ENCODE measurements at regions not wholly inside any gene's neighbourhood (a gene's known extent, or its start where the extent isn't known, plus 50 kb on each side); places are given as distances from the start of the nearest gene placed in this dataset.
"Not testable (repeated sequence)": the region's sequence is repeated elsewhere in the genome, so short reads cannot be mapped to it uniquely, and the experiment has no call there.

DNA sequence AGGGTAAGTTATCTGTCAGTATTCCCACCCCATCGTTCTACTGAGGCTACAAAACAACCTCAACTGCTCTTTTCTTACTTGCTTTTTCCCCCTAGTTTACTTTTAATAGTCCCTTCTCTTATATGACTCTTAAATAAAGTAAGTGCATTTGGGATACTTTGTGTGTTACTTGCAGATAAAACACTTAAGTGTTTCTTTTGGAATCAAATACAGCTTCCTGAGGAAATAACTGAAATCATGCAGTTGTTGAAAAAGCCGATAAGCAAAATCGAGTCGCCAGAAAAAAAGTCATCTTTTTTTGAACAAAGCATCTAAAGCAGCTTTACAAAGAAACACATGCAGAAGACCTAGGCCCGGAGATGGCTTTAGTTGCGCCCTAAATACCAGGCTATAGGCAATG, 53.5 kb upstream of the EPB41L4A start:
- no peak for DNase-seq

DNA sequence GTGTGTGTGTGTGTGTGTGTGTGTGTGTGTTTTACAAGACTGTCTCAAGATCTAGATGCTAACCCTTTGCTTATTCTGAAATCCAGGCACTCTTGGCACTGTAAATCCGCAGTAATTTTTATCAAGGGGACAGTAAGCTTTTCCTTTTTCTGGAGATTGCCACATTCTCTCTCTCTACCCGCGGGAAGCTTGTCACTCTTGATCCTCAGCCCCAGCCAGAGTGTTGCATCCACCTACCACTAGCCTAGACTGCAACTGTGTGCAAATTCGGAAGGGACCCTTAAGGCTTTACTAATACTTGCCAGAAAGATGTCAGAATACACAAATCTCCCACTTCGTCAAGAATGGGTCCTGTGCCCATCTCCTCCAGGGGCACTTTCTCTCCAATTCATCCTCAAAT, 54.9 kb upstream of the EPB41L4A start:
- DNase-seq, result no peak

- no peak for DNase-seq
Measured at GRCh38 chr5:112475747-112476365, 56.8 kb upstream of the EPB41L4A start.

DNA sequence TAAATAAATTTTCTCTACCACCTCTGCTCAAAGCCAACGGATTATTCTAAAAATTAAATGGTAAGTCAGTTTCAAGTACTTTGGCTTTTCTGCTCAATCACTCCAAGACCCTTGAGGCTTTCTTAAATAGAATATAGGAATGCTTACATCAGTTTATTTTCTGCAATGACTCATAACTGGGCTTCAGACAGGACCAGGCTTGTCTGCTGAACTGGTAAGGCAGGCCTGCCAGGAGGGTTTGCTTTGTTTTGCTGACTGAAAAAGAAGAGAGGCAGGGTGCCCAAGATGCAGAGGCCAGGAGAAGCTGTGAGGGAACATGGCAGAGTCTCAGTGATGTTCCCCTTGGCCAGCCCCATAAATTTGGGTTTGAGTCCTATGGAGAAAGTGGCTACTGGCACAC, 60.3 kb upstream of the EPB41L4A start:
- no peak for DNase-seq

- DNase-seq, result no peak
Measured at GRCh38 chr5:112480501-112480900, 61.4 kb upstream of the EPB41L4A start.

DNA sequence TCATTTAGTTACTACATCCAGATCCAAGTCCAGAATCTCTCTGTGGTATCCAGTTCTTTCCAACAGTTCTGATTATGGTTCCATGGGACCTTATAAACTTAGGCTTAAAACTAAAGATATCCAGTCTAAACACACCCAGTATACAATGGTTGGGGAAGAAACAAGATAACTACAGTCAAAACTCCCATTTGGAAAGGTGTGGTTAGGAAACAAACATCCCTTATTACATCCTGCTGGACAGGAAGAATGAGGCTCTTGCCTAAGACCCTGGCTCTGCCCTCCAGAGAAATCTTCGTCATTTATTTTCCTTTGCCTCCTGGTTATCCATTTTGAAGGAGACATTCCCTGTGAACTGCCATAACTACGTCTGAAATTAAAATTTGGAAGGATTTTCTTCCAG, 64.6 kb upstream of the EPB41L4A start:
- no peak for DNase-seq

DNA sequence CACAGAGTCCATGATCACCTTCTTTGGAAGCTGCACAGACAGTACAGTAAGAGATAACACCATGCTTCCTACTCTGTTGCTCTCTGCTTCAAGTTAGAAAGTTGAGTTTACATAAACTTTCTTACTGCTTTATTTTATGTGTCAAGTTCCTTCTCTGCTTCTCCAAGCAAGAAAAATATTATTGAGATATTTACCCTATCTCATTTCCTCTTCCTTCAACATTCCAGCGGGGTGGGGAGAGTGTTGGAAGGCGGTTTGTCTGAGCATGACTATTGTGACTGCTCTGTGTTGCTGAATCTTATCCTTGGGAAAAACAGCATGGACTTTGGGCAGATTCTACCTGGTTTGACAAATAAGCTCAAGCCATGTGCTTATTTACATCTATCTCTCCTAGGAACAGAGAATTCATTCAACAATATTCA, 66.9 kb upstream of the EPB41L4A start:
- DNase-seq, result no peak

DNA sequence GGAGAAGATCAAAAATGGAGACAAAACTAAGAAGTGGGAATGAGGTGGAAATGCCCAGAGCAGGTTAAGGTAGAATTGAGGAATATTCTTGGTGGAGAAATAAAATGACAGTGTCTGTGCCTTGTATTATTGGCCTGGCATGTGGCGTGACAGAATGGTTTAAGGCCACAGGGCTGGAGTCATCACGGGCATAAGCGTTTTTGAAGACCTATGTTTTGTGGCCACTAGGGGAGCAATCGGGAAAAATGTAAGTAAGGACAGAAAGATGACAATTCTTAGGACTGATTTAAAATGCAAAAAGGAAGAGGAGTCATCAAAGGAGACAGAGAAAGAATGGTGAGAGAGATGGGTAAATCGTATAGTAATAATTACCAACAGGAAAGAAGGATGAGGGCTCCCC, 72.2 kb upstream of the EPB41L4A start:
- no peak for DNase-seq

- DNase-seq, result no peak
Measured at GRCh38 chr5:112492291-112492690, 73.2 kb upstream of the EPB41L4A start.

- not testable (repeated sequence) for DNase-seq
Measured at GRCh38 chr5:112503749-112504501, 84.8 kb upstream of the EPB41L4A start.

DNA sequence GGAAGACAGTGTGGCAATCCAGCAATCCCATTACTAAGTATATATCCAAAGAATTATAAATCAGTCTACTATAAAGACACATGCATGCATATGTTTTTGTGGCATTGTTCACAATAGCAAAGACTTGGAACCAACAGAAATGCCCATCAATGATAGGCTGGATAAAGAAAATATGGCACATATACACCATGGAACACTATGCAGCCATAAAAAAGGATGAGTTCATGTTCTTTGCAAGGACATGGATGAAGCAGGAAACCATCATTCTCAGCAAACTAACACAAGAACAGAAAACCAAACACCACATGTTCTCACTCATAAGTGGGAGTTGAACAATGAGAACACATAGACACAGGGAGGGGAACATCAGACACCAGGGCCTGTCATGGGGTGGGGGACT, 90.0 kb upstream of the EPB41L4A start:
- DNase-seq, result not testable (repeated sequence)

GRCh38 chr5:112511920-112512319, 92.8 kb upstream of the EPB41L4A start:
- DNase-seq, result no peak

DNA sequence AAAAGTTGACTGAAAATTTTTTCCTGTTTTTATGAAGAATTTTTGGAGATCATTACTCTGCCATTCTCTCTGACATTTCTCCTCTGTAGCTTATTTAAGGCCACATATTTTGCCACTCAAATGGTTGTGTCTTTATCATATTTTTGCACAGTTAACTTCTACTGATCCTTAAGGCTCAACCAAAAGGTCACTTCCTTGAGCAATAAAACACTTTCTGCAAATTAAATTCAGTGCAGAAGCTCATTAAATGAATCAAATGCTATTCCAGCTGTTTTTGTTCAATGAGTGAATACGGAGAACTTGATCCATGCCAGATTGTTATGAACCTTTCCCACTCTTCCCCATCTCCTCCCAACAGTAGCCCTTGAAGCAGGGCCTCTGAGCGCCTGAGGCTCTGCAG, 93.8 kb upstream of the EPB41L4A start:
- DNase-seq, result no peak

- DNase-seq, result no peak
Measured at GRCh38 chr5:112514111-112514510, 95.0 kb upstream of the EPB41L4A start.

- DNase-seq, result not testable (repeated sequence)
Measured at GRCh38 chr5:112520474-112520873, 101.4 kb upstream of the EPB41L4A start.

GRCh38 chr5:112522891-112523673, 104.0 kb upstream of the EPB41L4A start:
- not testable (repeated sequence) for DNase-seq

DNA sequence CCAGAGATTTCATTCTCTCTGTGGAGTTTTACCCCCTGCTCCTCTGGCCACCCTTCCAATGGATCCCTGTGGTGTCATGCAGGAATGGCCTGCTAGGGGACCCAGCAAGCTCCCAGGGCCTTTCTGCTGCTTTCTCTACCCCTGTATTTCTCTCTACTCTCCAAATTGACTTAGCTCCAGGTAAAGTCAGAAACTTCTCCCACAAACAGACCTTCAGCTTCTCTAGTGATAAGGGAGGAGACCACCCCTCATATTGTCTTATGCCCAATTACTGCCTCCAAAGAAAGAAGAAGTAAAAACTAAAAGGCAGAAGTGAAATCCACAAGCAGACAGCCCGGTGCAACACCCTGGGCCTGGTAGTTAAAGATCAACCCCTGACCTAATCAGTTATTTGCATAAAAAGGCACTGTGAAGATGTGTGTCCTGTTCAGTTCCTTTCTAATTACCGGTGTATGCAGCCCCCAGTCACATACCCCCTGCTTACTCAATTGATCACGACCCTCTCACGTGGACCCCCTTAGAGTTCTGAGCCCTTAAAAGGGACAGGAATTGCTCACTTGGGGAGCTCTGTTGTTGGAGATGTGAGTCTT, 104.7 kb upstream of the EPB41L4A start:
- not testable (repeated sequence) for DNase-seq

DNA sequence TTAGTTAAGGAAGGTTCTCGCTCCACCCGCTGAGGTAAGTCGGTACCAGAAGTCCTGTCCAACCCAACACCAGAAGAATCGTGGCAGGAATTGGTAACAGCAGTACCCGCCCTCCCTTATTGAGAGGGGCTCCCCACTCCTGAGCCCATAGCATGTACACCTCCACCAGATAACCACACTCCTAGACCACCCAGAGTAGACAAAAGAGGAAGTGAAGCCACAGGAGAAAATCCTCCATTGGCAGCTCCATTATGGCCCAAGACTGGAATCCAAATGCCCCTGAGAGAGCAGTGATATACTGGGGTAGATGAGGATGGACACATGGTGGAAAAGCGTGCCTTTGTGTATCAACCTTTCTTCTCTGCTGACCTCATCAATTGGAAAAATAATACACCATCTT, 106.1 kb upstream of the EPB41L4A start:
- DNase-seq, result no peak

DNA sequence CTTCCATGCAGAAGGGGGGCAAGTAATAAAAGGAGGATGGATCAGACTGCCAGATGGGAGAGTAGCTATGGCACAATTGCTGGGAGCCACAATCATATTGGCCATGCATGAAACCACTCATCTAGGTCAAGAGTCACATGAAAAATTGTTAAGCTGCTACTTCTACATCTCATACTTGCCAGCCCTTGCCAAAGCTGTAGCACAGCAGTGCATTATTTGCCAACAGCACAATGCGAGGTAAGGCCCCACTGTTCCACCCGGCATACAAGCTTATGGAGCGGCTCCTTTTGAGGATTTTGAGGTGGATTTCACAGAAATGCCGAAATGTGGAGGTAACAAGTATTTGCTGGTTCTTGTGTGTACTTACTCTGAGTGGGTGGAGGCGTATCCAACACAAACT, 109.9 kb upstream of the EPB41L4A start:
- no peak for DNase-seq

DNA sequence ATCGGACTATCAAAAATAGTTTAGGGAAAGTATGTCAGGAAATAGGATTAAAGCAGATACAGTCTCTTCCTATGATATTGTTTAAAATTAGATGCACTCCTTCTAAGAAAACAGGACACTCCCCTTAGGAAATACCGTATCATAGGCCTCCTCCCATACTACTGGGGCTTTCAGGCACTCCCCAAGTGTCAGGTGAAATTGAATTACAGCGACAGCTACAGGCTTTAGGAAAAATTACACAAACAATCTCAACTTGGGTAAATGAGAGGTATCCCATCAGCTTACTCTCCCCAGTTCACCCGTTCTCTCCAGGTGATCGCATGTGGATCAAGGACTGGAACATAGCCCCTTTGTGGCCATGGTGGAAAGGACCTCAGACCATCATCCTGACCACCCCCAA, 110.4 kb upstream of the EPB41L4A start:
- no peak for DNase-seq

GRCh38 chr5:112532654-112533360, 113.7 kb upstream of the EPB41L4A start:
- no peak for DNase-seq

GRCh38 chr5:112533362-112533761, 114.3 kb upstream of the EPB41L4A start:
- no peak for DNase-seq

- DNase-seq, result no peak
Measured at GRCh38 chr5:112534067-112534583, 115.0 kb upstream of the EPB41L4A start.
